Body of pancreas (tissue), 4 donors: ENCODE measurements at regions not wholly inside any gene's neighbourhood (a gene's known extent, or its start where the extent isn't known, plus 50 kb on each side); places are given as distances from the start of the nearest gene placed in this dataset.

Experiments
- CTCF ChIP-seq, 7 experiments: fragments of 450-650 bp in 4 of 7; fragments of 200-600 bp in 3 of 7; sonication (generic) in 3 of 7; IDR thresholded peaks; one replicate each; pipeline ENCODE4 v1.5.1; 2016 to 2019; ENCODE audit warnings: antibody characterized with exemption in 7 of 7
- POLR2A ChIP-seq, 3 donors: fragments of 450-650 bp; IDR thresholded peaks; one replicate each; pipeline ENCODE4 v1.6.1; 2016; ENCODE audit warnings: antibody characterized with exemption in 3 of 3, mild to moderate bottlenecking in 2 of 3

DNA sequence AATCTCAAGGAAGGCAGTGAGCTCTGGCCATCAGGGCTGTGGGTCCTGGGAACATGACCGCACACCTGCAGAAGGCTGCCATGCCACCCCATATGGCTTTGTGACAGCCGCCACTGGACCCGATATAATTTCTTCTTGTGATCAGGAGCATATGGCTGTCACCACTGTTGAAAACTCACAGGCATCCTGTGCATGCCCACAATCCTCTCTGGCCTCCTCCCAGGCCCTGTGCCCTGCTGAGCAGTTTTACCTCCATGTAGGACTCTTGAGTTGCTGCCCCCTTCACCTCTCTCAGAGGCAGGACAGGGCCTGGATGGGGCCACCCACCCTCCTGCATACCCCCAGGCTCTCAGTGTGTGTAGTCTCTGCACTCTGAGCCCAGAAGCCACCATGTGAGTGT, 391.9 kb upstream of the AKR1E2 start:
- TF ChIP-seq CTCF (IDR thresholded peaks at IDR 0.05): no peak
- no peak for TF ChIP-seq POLR2A (IDR thresholded peaks at IDR 0.05)
